ENCODE measurements at regions not wholly inside any gene's neighbourhood (a gene's known extent, or its start where the extent isn't known, plus 50 kb on each side); places are given as distances from the start of the nearest gene placed in this dataset.

DNA sequence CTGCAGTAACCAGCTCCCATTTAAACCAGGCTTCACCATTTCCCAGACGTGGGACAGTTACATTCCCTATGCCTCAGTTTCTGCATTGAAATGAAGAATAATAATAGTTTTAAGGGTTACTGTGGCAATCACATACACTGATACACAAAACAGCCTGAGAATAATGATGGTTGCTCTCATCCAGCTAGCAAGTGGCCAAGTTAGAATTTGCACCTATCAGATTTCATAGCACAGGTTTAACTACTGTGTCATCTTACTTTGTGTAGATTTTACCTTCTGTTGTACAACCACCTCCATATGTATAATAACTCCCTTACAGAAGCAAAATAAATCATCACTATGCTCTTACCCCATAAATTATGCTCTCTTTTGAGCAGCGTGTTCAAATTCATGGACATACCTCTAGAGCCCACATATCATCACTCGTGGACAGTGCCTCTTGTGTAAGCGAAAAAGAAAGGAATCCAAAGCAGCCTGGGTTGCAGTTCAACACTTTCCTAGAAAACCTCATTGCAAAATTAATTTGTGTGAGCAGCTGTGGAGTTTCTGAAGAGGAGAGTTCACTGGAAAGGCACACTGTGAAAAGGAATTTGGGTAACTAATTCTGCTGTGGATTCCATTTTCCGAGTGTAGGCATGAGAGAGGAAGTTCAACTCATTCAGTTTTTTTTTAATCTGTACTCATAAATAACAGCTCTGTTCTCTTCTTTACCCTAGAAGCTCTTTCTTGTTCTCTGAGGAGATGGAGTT, 492.5 kb downstream of the ARL4A start:
- POLR2A ChIA-PET = interaction anchor here (1.0 kb wide), 1 partner anchor 493 kb away, joined by 4 read pairs; the partner anchor contains the start of gene ARL4A
- no peak for DNase-seq (ENCODE audit: extremely low spot score)
- TF ChIP-seq HDGF (IDR thresholded peaks at IDR 0.05; ENCODE audit: borderline replicate concordance) (no peak), BHLHE40 (IDR thresholded peaks at IDR 0.05; ENCODE audit: borderline replicate concordance) (no peak), LEF1 (IDR thresholded peaks at IDR 0.05; ENCODE audit: borderline replicate concordance) (no peak), SP1 (IDR thresholded peaks at IDR 0.05) (no peak), NFRKB (IDR thresholded peaks at IDR 0.05) (no peak), ELF4 (IDR thresholded peaks at IDR 0.05) (no peak)
- TF ChIP-seq, protein P1, sequence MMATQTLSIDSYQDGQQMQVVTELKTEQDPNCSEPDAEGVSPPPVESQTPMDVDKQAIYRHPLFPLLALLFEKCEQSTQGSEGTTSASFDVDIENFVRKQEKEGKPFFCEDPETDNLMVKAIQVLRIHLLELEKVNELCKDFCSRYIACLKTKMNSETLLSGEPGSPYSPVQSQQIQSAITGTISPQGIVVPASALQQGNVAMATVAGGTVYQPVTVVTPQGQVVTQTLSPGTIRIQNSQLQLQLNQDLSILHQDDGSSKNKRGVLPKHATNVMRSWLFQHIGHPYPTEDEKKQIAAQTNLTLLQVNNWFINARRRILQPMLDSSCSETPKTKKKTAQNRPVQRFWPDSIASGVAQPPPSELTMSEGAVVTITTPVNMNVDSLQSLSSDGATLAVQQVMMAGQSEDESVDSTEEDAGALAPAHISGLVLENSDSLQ (IDR thresholded peaks at IDR 0.05) = no peak
- CTCF ChIA-PET = no interaction called here

- CTCF ChIA-PET = no interaction called here
- POLR2A ChIA-PET = no interaction called here
- no peak for DNase-seq (ENCODE audit: extremely low spot score)
- TF ChIP-seq FOXM1 (IDR thresholded peaks at IDR 0.05; ENCODE audit: borderline replicate concordance) (no peak), CTBP1 (IDR thresholded peaks at IDR 0.05; ENCODE audit: borderline replicate concordance) (no peak), SP1 (IDR thresholded peaks at IDR 0.05) (no peak), HDGF (IDR thresholded peaks at IDR 0.05; ENCODE audit: borderline replicate concordance) (no peak), LEF1 (IDR thresholded peaks at IDR 0.05; ENCODE audit: borderline replicate concordance) (no peak), SUZ12 (IDR thresholded peaks at IDR 0.05) (no peak), TARDBP (IDR thresholded peaks at IDR 0.05) (no peak), FOXA1 (IDR thresholded peaks at IDR 0.05) (no peak), ZNF384 (IDR thresholded peaks at IDR 0.05) (no peak), NFRKB (IDR thresholded peaks at IDR 0.05) (no peak), L3MBTL2 (conservative IDR thresholded peaks at IDR 0.05) (no peak), ELF4 (IDR thresholded peaks at IDR 0.05) (no peak)
- TF ChIP-seq, protein P1 (IDR thresholded peaks at IDR 0.05) = no peak
Measured at GRCh38 chr7:13181216-13181615, 493.8 kb downstream of the ARL4A start.

DNA sequence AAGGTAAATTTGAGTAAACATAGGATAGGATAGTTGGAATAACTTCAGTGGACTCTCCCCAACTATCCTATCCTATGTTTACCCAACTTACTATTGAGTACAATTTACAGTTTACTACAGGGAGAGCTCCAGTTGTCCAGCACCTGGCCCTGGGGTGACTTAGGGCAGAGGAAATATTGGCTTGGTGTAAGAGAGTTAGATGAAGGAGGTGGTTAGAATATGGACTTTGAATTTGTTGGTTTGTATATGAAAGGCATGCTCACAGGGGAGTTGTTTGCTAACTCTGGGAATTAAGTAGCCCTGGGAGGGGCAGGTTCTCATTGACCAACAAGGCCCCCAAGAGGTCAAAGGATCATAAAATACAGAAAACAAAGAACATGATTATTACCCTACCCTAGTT, 497.7 kb downstream of the ARL4A start:
- no peak for DNase-seq (ENCODE audit: extremely low spot score)
- ChIA-PET CTCF (no interaction called here), POLR2A (no interaction called here)
- TF ChIP-seq FOXK2 (IDR thresholded peaks at IDR 0.05) (no peak), ARNT (IDR thresholded peaks at IDR 0.05) (no peak), HDGF (IDR thresholded peaks at IDR 0.05; ENCODE audit: borderline replicate concordance) (no peak)

DNA sequence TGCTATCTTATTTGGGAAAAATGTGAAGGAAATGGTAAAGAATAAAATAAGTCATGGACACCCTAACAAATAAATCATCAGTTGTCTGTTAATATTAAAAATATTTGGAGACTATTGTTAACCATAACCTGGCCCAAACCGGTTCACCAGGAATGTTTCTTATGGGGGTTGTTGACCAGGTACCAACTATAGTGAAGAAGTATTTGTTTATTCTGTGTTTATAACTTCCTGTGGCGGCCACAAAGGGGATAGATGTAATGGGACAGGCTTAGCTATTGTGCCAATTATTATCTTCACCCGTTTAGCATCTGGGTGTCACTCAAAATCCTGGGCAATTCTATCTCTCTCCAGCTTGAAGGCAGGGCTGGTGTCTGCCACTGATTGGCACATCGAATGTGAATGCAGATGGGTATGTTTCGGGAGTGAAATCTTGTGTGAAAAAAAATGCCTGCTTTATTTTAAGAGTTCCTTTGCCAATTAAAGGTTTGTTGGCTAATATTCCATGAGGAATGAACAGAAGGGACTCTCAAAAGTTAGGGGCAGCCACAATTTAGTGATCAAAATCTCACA, 500.9 kb downstream of the ARL4A start:
- no peak for DNase-seq (ENCODE audit: extremely low spot score)

DNA sequence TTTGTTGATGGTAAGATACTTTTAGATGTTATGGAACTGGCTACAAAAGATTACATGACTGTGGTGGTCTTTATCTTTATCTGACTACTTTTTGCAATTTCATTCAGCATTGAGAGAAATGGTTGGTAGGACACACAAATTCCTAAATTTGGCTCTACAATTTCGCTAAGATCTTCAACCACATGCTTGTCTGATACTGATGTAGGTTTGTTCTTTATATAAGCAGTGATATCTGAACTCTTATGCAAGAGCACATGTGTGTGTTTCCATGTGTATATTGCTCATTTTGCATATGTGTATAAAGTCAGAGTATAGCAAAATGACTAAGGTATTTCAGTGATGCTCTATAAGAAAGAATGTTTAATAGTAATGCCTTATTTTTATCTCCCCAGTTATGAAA, 501.5 kb downstream of the ARL4A start:
- DNase-seq (ENCODE audit: extremely low spot score) = no peak
- no peak for TF ChIP-seq LEF1 (IDR thresholded peaks at IDR 0.05; ENCODE audit: borderline replicate concordance)
- no peak for TF ChIP-seq ARNT (IDR thresholded peaks at IDR 0.05)
- TF ChIP-seq BHLHE40 (IDR thresholded peaks at IDR 0.05; ENCODE audit: borderline replicate concordance) = no peak
- POLR2A ChIA-PET = no interaction called here
- CTCF ChIA-PET = no interaction called here

More for the DNA sequence above, 500.9 kb downstream of the ARL4A start:
- CTCF ChIA-PET = no interaction called here
- POLR2A ChIA-PET = no interaction called here
- no peak for TF ChIP-seq HDGF (IDR thresholded peaks at IDR 0.05; ENCODE audit: borderline replicate concordance)
- no peak for TF ChIP-seq NFRKB (IDR thresholded peaks at IDR 0.05)
- no peak for TF ChIP-seq SUZ12 (IDR thresholded peaks at IDR 0.05)
- no peak for TF ChIP-seq FOXA1 (IDR thresholded peaks at IDR 0.05)
- no peak for TF ChIP-seq TARDBP (IDR thresholded peaks at IDR 0.05)
- TF ChIP-seq LEF1 (IDR thresholded peaks at IDR 0.05; ENCODE audit: borderline replicate concordance) = no peak
- TF ChIP-seq BHLHE40 (IDR thresholded peaks at IDR 0.05; ENCODE audit: borderline replicate concordance) = no peak
- TF ChIP-seq ELF4 (IDR thresholded peaks at IDR 0.05) = no peak
- TF ChIP-seq, protein P1 (IDR thresholded peaks at IDR 0.05) = no peak
- TF ChIP-seq ZNF384 (IDR thresholded peaks at IDR 0.05) = no peak
- TF ChIP-seq CTBP1 (IDR thresholded peaks at IDR 0.05; ENCODE audit: borderline replicate concordance) = no peak
- TF ChIP-seq ARNT (IDR thresholded peaks at IDR 0.05) = no peak
- no peak for TF ChIP-seq L3MBTL2 (conservative IDR thresholded peaks at IDR 0.05)
- TF ChIP-seq FOXM1 (IDR thresholded peaks at IDR 0.05; ENCODE audit: borderline replicate concordance) = no peak
- TF ChIP-seq SP1 (IDR thresholded peaks at IDR 0.05) = no peak
- no peak for TF ChIP-seq FOXK2 (IDR thresholded peaks at IDR 0.05)

DNA sequence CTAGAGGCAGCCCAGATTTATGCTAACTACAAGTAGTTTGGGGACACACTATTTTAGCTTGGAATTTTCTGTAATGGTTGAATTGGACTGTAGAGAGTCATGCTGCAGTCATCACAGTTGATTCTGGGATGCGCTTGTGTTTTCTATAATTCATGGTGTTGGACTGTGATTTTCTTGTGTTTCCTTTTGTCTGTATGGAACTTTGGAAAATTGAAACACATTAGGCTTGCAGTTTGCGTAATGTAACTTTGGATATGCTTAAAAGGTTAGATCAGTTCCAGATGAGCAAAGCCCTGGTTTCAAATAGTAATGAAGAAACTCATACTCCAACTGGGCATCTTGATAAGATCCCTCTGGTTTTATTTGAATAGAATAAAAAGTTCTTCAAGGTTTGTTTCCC, 502.2 kb downstream of the ARL4A start:
- CTCF ChIA-PET = no interaction called here
- DNase-seq (ENCODE audit: extremely low spot score) = no peak
- POLR2A ChIA-PET = no interaction called here
- TF ChIP-seq ARNT (IDR thresholded peaks at IDR 0.05) (no peak), NFRKB (IDR thresholded peaks at IDR 0.05) (no peak), L3MBTL2 (conservative IDR thresholded peaks at IDR 0.05) (no peak), LEF1 (IDR thresholded peaks at IDR 0.05; ENCODE audit: borderline replicate concordance) (no peak), FOXM1 (IDR thresholded peaks at IDR 0.05; ENCODE audit: borderline replicate concordance) (no peak)
- TF ChIP-seq, protein P1 (IDR thresholded peaks at IDR 0.05) = no peak

Data from HEK293T (cell line).